ENCODE measurements at regions not wholly inside any gene's neighbourhood (a gene's known extent, or its start where the extent isn't known, plus 50 kb on each side); places are given as distances from the start of the nearest gene placed in this dataset.

DNA sequence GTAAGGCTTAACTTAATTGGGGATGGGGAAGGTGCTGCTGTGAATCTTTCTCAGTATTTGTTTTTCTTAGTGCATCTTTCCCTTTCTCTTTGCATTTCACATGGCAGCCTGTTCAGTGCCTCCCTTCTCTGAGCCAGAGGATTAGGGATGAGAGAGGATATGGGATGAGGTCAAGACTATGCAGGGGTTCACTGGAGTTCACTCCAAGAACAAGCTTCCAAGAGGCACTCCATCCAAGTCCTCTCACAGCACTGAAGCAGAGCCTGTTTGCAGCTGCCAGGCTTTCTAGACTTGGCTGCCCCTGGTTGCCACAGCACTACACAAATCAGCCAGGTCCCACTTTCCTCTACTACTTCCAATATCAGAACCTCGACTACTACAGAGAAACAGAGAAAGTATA is 80.3 kb upstream of the GYPC start:
- peaks cover 74% of the 10 kb centered on the region for H3K9me3 Mint-ChIP-seq
- no peak overlapping the region for H3K4me3 Mint-ChIP-seq
- no peak for TF ChIP-seq FOXP1 (CRISPR knock-in tag; IDR thresholded peaks at IDR 0.05; ENCODE audit: borderline replicate concordance)
- TF ChIP-seq, protein P1, sequence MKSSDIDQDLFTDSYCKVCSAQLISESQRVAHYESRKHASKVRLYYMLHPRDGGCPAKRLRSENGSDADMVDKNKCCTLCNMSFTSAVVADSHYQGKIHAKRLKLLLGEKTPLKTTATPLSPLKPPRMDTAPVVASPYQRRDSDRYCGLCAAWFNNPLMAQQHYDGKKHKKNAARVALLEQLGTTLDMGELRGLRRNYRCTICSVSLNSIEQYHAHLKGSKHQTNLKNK (CRISPR knock-in tag; IDR thresholded peaks at IDR 0.05), result no peak
- TF ChIP-seq, protein P2, sequence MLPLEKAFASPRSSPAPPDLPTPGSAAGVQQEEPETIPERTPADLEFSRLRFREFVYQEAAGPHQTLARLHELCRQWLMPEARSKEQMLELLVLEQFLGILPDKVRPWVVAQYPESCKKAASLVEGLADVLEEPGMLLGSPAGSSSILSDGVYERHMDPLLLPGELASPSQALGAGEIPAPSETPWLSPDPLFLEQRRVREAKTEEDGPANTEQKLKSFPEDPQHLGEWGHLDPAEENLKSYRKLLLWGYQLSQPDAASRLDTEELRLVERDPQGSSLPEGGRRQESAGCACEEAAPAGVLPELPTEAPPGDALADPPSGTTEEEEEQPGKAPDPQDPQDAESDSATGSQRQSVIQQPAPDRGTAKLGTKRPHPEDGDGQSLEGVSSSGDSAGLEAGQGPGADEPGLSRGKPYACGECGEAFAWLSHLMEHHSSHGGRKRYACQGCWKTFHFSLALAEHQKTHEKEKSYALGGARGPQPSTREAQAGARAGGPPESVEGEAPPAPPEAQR (CRISPR knock-in tag; IDR thresholded peaks at IDR 0.05), result no peak
- no peak for TF ChIP-seq ATF2 (CRISPR knock-in tag; IDR thresholded peaks at IDR 0.05; ENCODE audit: borderline replicate concordance, low read depth)
- TF ChIP-seq PRRX2 (CRISPR knock-in tag; IDR thresholded peaks at IDR 0.05), result no peak
- TF ChIP-seq SOX15 (CRISPR knock-in tag; IDR thresholded peaks at IDR 0.05), result no peak
- TF ChIP-seq, protein P3, sequence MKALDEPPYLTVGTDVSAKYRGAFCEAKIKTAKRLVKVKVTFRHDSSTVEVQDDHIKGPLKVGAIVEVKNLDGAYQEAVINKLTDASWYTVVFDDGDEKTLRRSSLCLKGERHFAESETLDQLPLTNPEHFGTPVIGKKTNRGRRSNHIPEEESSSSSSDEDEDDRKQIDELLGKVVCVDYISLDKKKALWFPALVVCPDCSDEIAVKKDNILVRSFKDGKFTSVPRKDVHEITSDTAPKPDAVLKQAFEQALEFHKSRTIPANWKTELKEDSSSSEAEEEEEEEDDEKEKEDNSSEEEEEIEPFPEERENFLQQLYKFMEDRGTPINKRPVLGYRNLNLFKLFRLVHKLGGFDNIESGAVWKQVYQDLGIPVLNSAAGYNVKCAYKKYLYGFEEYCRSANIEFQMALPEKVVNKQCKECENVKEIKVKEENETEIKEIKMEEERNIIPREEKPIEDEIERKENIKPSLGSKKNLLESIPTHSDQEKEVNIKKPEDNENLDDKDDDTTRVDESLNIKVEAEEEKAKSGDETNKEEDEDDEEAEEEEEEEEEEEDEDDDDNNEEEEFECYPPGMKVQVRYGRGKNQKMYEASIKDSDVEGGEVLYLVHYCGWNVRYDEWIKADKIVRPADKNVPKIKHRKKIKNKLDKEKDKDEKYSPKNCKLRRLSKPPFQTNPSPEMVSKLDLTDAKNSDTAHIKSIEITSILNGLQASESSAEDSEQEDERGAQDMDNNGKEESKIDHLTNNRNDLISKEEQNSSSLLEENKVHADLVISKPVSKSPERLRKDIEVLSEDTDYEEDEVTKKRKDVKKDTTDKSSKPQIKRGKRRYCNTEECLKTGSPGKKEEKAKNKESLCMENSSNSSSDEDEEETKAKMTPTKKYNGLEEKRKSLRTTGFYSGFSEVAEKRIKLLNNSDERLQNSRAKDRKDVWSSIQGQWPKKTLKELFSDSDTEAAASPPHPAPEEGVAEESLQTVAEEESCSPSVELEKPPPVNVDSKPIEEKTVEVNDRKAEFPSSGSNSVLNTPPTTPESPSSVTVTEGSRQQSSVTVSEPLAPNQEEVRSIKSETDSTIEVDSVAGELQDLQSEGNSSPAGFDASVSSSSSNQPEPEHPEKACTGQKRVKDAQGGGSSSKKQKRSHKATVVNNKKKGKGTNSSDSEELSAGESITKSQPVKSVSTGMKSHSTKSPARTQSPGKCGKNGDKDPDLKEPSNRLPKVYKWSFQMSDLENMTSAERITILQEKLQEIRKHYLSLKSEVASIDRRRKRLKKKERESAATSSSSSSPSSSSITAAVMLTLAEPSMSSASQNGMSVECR (CRISPR knock-in tag; IDR thresholded peaks at IDR 0.05; ENCODE audit: borderline replicate concordance), result no peak
- no peak for TF ChIP-seq JUN (CRISPR knock-in tag; IDR thresholded peaks at IDR 0.05)
- ATAC-seq (no peak), DNase-seq (ENCODE audit: low spot score) (no peak)
- no peak overlapping the region for H3K27ac Mint-ChIP-seq
- no peaks in the 10 kb centered on the region for H3K4me1 Mint-ChIP-seq
- H3K27me3 Mint-ChIP-seq (ENCODE audit: low read depth), result peaks cover 3% of the 10 kb centered on the region; the same call in 1 of the 2 replicates
- ChIA-PET CTCF (no interaction called here), POLR2A (no interaction called here)
- peaks cover 6% of the 10 kb centered on the region; the same call in 1 of the 2 replicates for H3K36me3 Mint-ChIP-seq

DNA sequence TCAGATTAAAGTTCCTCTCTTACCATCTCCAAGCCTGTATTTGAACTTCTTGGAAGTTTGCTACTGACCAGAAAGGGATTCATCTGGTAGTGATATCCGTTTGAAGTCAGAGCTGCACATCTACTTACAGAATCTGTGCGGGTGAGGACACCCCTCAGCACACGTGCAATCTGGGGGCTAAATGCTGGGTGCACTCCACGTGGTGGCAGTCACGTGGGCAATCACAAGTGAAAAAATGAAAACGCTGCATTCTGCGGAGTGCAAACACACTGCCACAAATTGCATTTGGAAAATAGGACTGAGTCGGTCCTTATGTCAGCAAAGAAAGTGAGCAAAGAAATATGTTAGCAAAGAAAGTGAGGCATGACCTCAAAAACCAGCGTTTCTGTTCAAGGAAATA is 76.1 kb upstream of the GYPC start:
- Mint-ChIP-seq H3K4me3 (no peak overlapping the region), H3K36me3 (peaks cover 15% of the 10 kb centered on the region; the same call in 1 of the 2 replicates), H3K27me3 (ENCODE audit: low read depth) (peaks cover 8% of the 10 kb centered on the region), H3K27ac (no peak overlapping the region), H3K9me3 (peaks cover 73% of the 10 kb centered on the region), H3K4me1 (no peaks in the 10 kb centered on the region)
- DNase-seq (ENCODE audit: low spot score) (no peak), ATAC-seq (no peak)
- TF ChIP-seq, protein P4, sequence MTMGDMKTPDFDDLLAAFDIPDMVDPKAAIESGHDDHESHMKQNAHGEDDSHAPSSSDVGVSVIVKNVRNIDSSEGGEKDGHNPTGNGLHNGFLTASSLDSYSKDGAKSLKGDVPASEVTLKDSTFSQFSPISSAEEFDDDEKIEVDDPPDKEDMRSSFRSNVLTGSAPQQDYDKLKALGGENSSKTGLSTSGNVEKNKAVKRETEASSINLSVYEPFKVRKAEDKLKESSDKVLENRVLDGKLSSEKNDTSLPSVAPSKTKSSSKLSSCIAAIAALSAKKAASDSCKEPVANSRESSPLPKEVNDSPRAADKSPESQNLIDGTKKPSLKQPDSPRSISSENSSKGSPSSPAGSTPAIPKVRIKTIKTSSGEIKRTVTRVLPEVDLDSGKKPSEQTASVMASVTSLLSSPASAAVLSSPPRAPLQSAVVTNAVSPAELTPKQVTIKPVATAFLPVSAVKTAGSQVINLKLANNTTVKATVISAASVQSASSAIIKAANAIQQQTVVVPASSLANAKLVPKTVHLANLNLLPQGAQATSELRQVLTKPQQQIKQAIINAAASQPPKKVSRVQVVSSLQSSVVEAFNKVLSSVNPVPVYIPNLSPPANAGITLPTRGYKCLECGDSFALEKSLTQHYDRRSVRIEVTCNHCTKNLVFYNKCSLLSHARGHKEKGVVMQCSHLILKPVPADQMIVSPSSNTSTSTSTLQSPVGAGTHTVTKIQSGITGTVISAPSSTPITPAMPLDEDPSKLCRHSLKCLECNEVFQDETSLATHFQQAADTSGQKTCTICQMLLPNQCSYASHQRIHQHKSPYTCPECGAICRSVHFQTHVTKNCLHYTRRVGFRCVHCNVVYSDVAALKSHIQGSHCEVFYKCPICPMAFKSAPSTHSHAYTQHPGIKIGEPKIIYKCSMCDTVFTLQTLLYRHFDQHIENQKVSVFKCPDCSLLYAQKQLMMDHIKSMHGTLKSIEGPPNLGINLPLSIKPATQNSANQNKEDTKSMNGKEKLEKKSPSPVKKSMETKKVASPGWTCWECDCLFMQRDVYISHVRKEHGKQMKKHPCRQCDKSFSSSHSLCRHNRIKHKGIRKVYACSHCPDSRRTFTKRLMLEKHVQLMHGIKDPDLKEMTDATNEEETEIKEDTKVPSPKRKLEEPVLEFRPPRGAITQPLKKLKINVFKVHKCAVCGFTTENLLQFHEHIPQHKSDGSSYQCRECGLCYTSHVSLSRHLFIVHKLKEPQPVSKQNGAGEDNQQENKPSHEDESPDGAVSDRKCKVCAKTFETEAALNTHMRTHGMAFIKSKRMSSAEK (CRISPR knock-in tag; IDR thresholded peaks at IDR 0.05; ENCODE audit: borderline replicate concordance), result no peak
- no peak for TF ChIP-seq JUN (CRISPR knock-in tag; IDR thresholded peaks at IDR 0.05)
- TF ChIP-seq, protein P5, sequence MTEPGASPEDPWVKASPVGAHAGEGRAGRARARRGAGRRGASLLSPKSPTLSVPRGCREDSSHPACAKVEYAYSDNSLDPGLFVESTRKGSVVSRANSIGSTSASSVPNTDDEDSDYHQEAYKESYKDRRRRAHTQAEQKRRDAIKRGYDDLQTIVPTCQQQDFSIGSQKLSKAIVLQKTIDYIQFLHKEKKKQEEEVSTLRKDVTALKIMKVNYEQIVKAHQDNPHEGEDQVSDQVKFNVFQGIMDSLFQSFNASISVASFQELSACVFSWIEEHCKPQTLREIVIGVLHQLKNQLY (CRISPR knock-in tag; IDR thresholded peaks at IDR 0.05), result no peak
- no peak for TF ChIP-seq OVOL2 (CRISPR knock-in tag; IDR thresholded peaks at IDR 0.05; ENCODE audit: borderline replicate concordance)
- TF ChIP-seq, protein P6, sequence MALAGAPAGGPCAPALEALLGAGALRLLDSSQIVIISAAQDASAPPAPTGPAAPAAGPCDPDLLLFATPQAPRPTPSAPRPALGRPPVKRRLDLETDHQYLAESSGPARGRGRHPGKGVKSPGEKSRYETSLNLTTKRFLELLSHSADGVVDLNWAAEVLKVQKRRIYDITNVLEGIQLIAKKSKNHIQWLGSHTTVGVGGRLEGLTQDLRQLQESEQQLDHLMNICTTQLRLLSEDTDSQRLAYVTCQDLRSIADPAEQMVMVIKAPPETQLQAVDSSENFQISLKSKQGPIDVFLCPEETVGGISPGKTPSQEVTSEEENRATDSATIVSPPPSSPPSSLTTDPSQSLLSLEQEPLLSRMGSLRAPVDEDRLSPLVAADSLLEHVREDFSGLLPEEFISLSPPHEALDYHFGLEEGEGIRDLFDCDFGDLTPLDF (CRISPR knock-in tag; IDR thresholded peaks at IDR 0.05), result no peak
- TF ChIP-seq FOXP1 (CRISPR knock-in tag; IDR thresholded peaks at IDR 0.05; ENCODE audit: borderline replicate concordance), result no peak
- ChIA-PET POLR2A (no interaction called here), CTCF (no interaction called here)

Measured in WTC11 (cell line).